Heart right ventricle (tissue), 16 donors: ENCODE measurements at regions not wholly inside any gene's neighbourhood (a gene's known extent, or its start where the extent isn't known, plus 50 kb on each side); places are given as distances from the start of the nearest gene placed in this dataset.
A peak's percentile ranks its signal among the peaks of the same experiment; 100 is the strongest.

ENCODE experiments used
- ATAC-seq, 8 donors: fragments of 200-7000 bp; cut with Tn5 transposase; one replicate each; pipeline ENCODE4 v1.9.1; 2020; ENCODE audit warnings: mild to moderate bottlenecking in 8 of 8, moderate library complexity in 8 of 8, moderate number of reproducible peaks in 1 of 8
- DNase-seq, 2 donors: peaks; one replicate each; pipeline ENCODE4 v3.0.0-alpha.2; 2020
- H3K27ac ChIP-seq, 10 donors: fragments of 200-600 bp; sonication (generic) in 2 of 10; one replicate each; pipeline versions ENCODE4 v1.5.0 to v1.8.0; 2020 to 2022; ENCODE audit warnings: mild to moderate bottlenecking in 3 of 10
- H3K27me3 ChIP-seq, 7 donors: fragments of 200-600 bp; one replicate each; pipeline ENCODE4 v1.8.0; 2021 to 2022; ENCODE audit warnings: mild to moderate bottlenecking in 2 of 7
- H3K36me3 ChIP-seq, 9 donors: fragments of 200-600 bp; sonication (generic) in 1 of 9; one replicate each; pipeline versions ENCODE4 v1.5.0 to v1.8.0; 2020 to 2022; ENCODE audit warnings: mild to moderate bottlenecking in 2 of 9
- H3K4me1 ChIP-seq, 9 donors: fragments of 200-600 bp; sonication (generic) in 1 of 9; one replicate each; pipeline versions ENCODE4 v1.5.0 to v1.8.0; 2020 to 2022; ENCODE audit warnings: mild to moderate bottlenecking in 4 of 9
- H3K4me3 ChIP-seq, 10 donors: fragments of 200-600 bp; sonication (generic) in 2 of 10; one replicate each; pipeline versions ENCODE4 v1.5.0 to v1.8.0; 2020 to 2022; ENCODE audit warnings: mild to moderate bottlenecking in 7 of 10, moderate library complexity in 2 of 10
- H3K9me3 ChIP-seq, 11 donors: fragments of 200-600 bp in 10 of 11; sonication (generic) in 2 of 11; one replicate each; pipeline versions ENCODE4 v1.5.0 to v1.8.0; 2013 to 2022; ENCODE audit warnings: mild to moderate bottlenecking in 2 of 11, control low read depth in 1 of 11, moderate library complexity in 1 of 11
- CTCF ChIP-seq, 9 donors: fragments of 200-600 bp; sonication (generic) in 2 of 9; IDR thresholded peaks; one replicate each; pipeline versions ENCODE4 v1.5.0 to v1.8.0; 2021 to 2022; ENCODE audit warnings: antibody characterized with exemption in 9 of 9, mild to moderate bottlenecking in 5 of 9, moderate library complexity in 1 of 9
- WGBS, 2 donors: extraction: QIAGEN DNeasy Blood & Tissue Kit; methylation state at CpG; one replicate each; pipeline ENCODE4 v1.1.7; 2013; ENCODE audit warnings: inconsistent platforms in 1 of 2; 5-methylcytosine and 5-hydroxymethylcytosine counted together
- intact Hi-C, 10 donors: fragments of 100-400 bp; cut with DNase I; formaldehyde crosslinking; loops; one replicate each; pipeline versions ENCODE4 v1.11.1 to v1.14.2; 2022
- donor health status: Arrhythmogenic right ventricular cardiomyopathy.
- donor health status: ischemic (EF 13 %, LVEDD 7.1; RV severe dilation, severe dysfunction).
- donor health status: healthy with polysubstance abuse.
- donor health status: DM: no; HTN: yes; CAD: no.
- donor health status: DM: no; HTN: no; CAD: no.
- donor health status: ischemic (EF 25% LVEDD 6.9; RV normal size, moderate dysfunction).
- donor health status: ischemic (EF 25% LVEDD 5.7; RV mildly dilated, moderate dysfunction).
- donor health status: healthy.
- donor health status: DM: yes; HTN: yes; CAD: no.
- donor health status: Ischemic cardiomyopathy.
- donor health status: ischemic (EF 35%, LVEDD 5.7; RV mildly dilated, moderate dysfunction).
- donor health status: nonischemic (EF 11% LVEDD 7.7; RV severe dilation, severe dysfunction).
- donor health status: DM: yes; HTN: yes; CAD: no.
- donor health status: PGD.
- donor health status: ischemic (EF 29% LVEDD 5.4; RV normal size, mild dysfunction).
- donor health status: nonischemic (EF 23%, LVEDD 6.1; RV moderate dilation, normal function).

GRCh38 chr11:122394313-122394712, 261.2 kb upstream of the UBASH3B start:
- Histone ChIP-seq H3K4me3 (no peak overlapping the region), H3K4me1 (peaks cover 0 to 12% (median 0%) of the 10 kb centered on the region in 9 donors), H3K9me3 (peaks cover 0 to 14% (median 0%) of the 10 kb centered on the region in 11 donors), H3K27me3 (no peaks in the 10 kb centered on the region), H3K36me3 (no peaks in the 10 kb centered on the region), H3K27ac (no peak overlapping the region)
- ATAC-seq (no peak), DNase-seq (no peak)
- intact Hi-C loops: no loop called here
- no peak for TF ChIP-seq CTCF (IDR thresholded peaks at IDR 0.05)
- 77 to 86% methylated on average over 3 of the region's 3 CpGs for WGBS, 2 donors

GRCh38 chr11:122393209-122393860, 262.2 kb upstream of the UBASH3B start:
- Histone ChIP-seq H3K9me3 (peaks cover 0 to 14% (median 0%) of the 10 kb centered on the region in 11 donors), H3K27ac (peak overlapping the region in 2 of 10 donors; percentile 13 to 27), H3K27me3 (no peaks in the 10 kb centered on the region), H3K4me1 (peaks cover 0 to 12% (median 0%) of the 10 kb centered on the region in 9 donors), H3K4me3 (no peak overlapping the region), H3K36me3 (no peaks in the 10 kb centered on the region)
- no peak for TF ChIP-seq CTCF (IDR thresholded peaks at IDR 0.05)
- no peak for DNase-seq
- ATAC-seq: peak in 4 of 8 donors; percentile 22 to 79 (median 54)
- 94 to 98% methylated on average over 4 of the region's 4 CpGs for WGBS, 2 donors
- intact Hi-C loops: no loop called here

GRCh38 chr11:122392508-122392907, 263.0 kb upstream of the UBASH3B start:
- H3K27ac ChIP-seq: no peak overlapping the region
- no peak for DNase-seq

GRCh38 chr11:122391049-122391448, 264.5 kb upstream of the UBASH3B start:
- TF ChIP-seq CTCF (IDR thresholded peaks at IDR 0.05): no peak
- Histone ChIP-seq H3K4me3 (no peak overlapping the region), H3K4me1 (peaks cover 0 to 12% (median 0%) of the 10 kb centered on the region in 9 donors), H3K27ac (no peak overlapping the region), H3K9me3 (peaks cover 0 to 14% (median 0%) of the 10 kb centered on the region in 11 donors), H3K27me3 (no peaks in the 10 kb centered on the region), H3K36me3 (no peaks in the 10 kb centered on the region)
- no peak for ATAC-seq
- intact Hi-C loops: no loop called here
- no peak for DNase-seq

More at GRCh38 chr11:122392508-122392907, 263.0 kb upstream of the UBASH3B start:
- Histone ChIP-seq H3K36me3 (no peaks in the 10 kb centered on the region), H3K9me3 (peaks cover 0 to 14% (median 0%) of the 10 kb centered on the region in 11 donors), H3K4me1 (peaks cover 0 to 12% (median 0%) of the 10 kb centered on the region in 9 donors), H3K27me3 (no peaks in the 10 kb centered on the region), H3K4me3 (no peak overlapping the region)
- intact Hi-C loops: no loop called here
- 60 to 65% methylated on average over 3 of the region's 3 CpGs for WGBS, 2 donors
- TF ChIP-seq CTCF (IDR thresholded peaks at IDR 0.05): no peak
- ATAC-seq: no peak
